ENCODE measurements at regions not wholly inside any gene's neighbourhood (a gene's known extent, or its start where the extent isn't known, plus 50 kb on each side); places are given as distances from the start of the nearest gene placed in this dataset.

- no peak for DNase-seq
Observed at GRCh38 chr2:111676291-111676822, 207.6 kb downstream of the ANAPC1 start.

GRCh38 chr2:111678161-111678560, 205.8 kb downstream of the ANAPC1 start:
- peak; percentile 52 for DNase-seq

- peak; percentile 74 for DNase-seq
Observed at GRCh38 chr2:111678651-111679050, 205.3 kb downstream of the ANAPC1 start.

GRCh38 chr2:111679202-111679601, 204.8 kb downstream of the ANAPC1 start:
- no peak for DNase-seq

GRCh38 chr2:111684611-111685010, 199.4 kb downstream of the ANAPC1 start:
- DNase-seq = no peak

- DNase-seq = no peak
Observed at GRCh38 chr2:111685342-111685741, 198.7 kb downstream of the ANAPC1 start.

- no peak for DNase-seq
Observed at GRCh38 chr2:111686994-111687393, 197.0 kb downstream of the ANAPC1 start.

- no peak for DNase-seq
Observed at GRCh38 chr2:111687911-111688310, 196.1 kb downstream of the ANAPC1 start.

GRCh38 chr2:111688482-111688881, 195.5 kb downstream of the ANAPC1 start:
- DNase-seq = no peak

- no peak for DNase-seq
Observed at GRCh38 chr2:111689174-111689573, 194.8 kb downstream of the ANAPC1 start.

GRCh38 chr2:111689941-111690340, 194.1 kb downstream of the ANAPC1 start:
- DNase-seq = no peak

GRCh38 chr2:111691164-111691875, 192.7 kb downstream of the ANAPC1 start:
- DNase-seq = no peak

GRCh38 chr2:111692311-111692710, 191.7 kb downstream of the ANAPC1 start:
- no peak for DNase-seq

- DNase-seq = no peak
Observed at GRCh38 chr2:111694700-111695101, 189.3 kb downstream of the ANAPC1 start.

GRCh38 chr2:111695441-111696007, 188.5 kb downstream of the ANAPC1 start:
- no peak for DNase-seq

- no peak for DNase-seq
Observed at GRCh38 chr2:111696226-111696625, 187.8 kb downstream of the ANAPC1 start.

- no peak for DNase-seq
Observed at GRCh38 chr2:111697560-111697959, 186.4 kb downstream of the ANAPC1 start.

GRCh38 chr2:111698089-111698488, 185.9 kb downstream of the ANAPC1 start:
- no peak for DNase-seq

GRCh38 chr2:111698743-111699554, 185.0 kb downstream of the ANAPC1 start:
- DNase-seq = peak; percentile 43

- DNase-seq = peak; percentile 82
Observed at GRCh38 chr2:111701266-111701665, 182.7 kb downstream of the ANAPC1 start.

- DNase-seq = no peak
Observed at GRCh38 chr2:111701798-111702118, 182.2 kb downstream of the ANAPC1 start.

- no peak for DNase-seq
Observed at GRCh38 chr2:111702119-111702803, 181.7 kb downstream of the ANAPC1 start.

GRCh38 chr2:111702804-111703196, 181.2 kb downstream of the ANAPC1 start:
- DNase-seq = peak; percentile 24

Data from DMS79 treated with DMSO at 0.1 percent for 48 hours (cell line).